Kidney (tissue), 13 donors: ENCODE measurements at regions not wholly inside any gene's neighbourhood (a gene's known extent, or its start where the extent isn't known, plus 50 kb on each side); places are given as distances from the start of the nearest gene placed in this dataset.
"Not testable (repeated sequence)": the region's sequence is repeated elsewhere in the genome, so short reads cannot be mapped to it uniquely, and the experiment has no call there.

Source experiments
- DNase-seq, 5 donors: peaks; one replicate each; pipeline ENCODE4 v3.0.0-alpha.2; 2013 to 2020
- FAIRE-seq: peaks from 2 replicates; lab custom pipeline; 2012; peaks lifted over from hg19 to GRCh38; lab: Jason Lieb, UNC
- H3K27ac ChIP-seq, 2 donors: one replicate each; pipeline ENCODE4 v1.7.0; 2013; ENCODE audit warnings: low read depth in 2 of 2, low read length in 2 of 2, inconsistent platforms in 1 of 2
- H3K27me3 ChIP-seq: one replicate; pipeline ENCODE4 v1.7.1; 2013; ENCODE audit warnings: low read length, inconsistent platforms; ENCODE audit not compliant: control insufficient read depth, insufficient read depth
- H3K36me3 ChIP-seq, 3 donors: one replicate each; pipeline versions ENCODE4 v1.7.0 to v1.7.1; 2013; ENCODE audit warnings: low read length in 3 of 3, control low read depth in 1 of 3, inconsistent platforms in 1 of 3; ENCODE audit not compliant: insufficient read depth in 3 of 3, control insufficient read depth in 2 of 3
- H3K4me1 ChIP-seq, 3 donors: one replicate each; pipeline versions ENCODE4 v1.7.0 to v1.7.1; 2013; ENCODE audit warnings: low read length in 3 of 3, inconsistent platforms in 1 of 3, low read depth in 1 of 3; ENCODE audit not compliant: control insufficient read depth in 2 of 3, insufficient read depth in 2 of 3
- H3K4me3 ChIP-seq, 3 donors: one replicate each; pipeline versions ENCODE4 v1.7.0 to v1.8.1; 2013; ENCODE audit warnings: low read length in 3 of 3, control low read depth in 1 of 3, inconsistent platforms in 1 of 3
- H3K9ac ChIP-seq, 3 donors: one replicate each; pipeline versions ENCODE4 v1.7.0 to v1.7.1; 2013; ENCODE audit warnings: low read length in 3 of 3, control low read depth in 1 of 3, inconsistent platforms in 1 of 3
- H3K9me3 ChIP-seq, 3 donors: one replicate each; pipeline versions ENCODE4 v1.7.0 to v1.7.1; 2013; ENCODE audit warnings: low read length in 3 of 3, control low read depth in 1 of 3, inconsistent platforms in 1 of 3; ENCODE audit not compliant: control insufficient read depth in 2 of 3, insufficient read depth in 1 of 3
- intact Hi-C: fragments of 100-400 bp; cut with DNase I; formaldehyde crosslinking; loops from one replicate; pipeline ENCODE4 v1.11.1; 2022
- TF ChIP-seq, protein P1 (sequence below): IDR thresholded peaks from 3 replicates; pipeline ENCODE4 v1.5.1; 2012; ENCODE audit warnings: mild to moderate bottlenecking, moderate library complexity, borderline replicate concordance; ENCODE audit not compliant: insufficient read depth; ENCODE audit errors: extremely low read depth
- donor health status: control.
- donor health status: control.
- donor health status: control.
- donor health status: control.
- donor health status: control.
- donor health status: DM: yes; HTN: yes; CAD: no.
- donor health status: Normal renal cell carcinoma (clear cell type).

DNA sequence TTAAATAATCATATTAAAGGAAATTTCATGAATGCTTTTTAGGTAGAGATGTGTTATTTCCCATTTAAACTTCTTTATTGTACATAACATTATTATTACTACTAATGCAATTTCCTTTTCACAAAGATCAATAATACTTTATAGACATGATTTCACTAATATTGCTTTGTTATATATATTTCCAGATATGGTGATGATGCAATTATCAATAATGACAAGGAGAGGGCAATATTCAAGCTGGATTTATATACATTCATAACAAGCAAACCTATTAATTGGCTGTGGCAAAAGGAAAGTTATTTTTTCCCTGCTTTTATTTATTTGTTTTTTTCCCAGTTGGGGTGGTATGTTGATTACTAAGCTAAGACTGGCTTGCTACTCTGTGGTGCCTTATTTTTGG is 113.5 kb downstream of the RAP2B start:
- H3K9ac ChIP-seq = no peak overlapping the region
- no peak for FAIRE-seq
- H3K9me3 ChIP-seq = no peaks in the 10 kb centered on the region
- no peaks in the 10 kb centered on the region for H3K36me3 ChIP-seq
- H3K27me3 ChIP-seq = no peaks in the 10 kb centered on the region
- TF ChIP-seq, protein P1, sequence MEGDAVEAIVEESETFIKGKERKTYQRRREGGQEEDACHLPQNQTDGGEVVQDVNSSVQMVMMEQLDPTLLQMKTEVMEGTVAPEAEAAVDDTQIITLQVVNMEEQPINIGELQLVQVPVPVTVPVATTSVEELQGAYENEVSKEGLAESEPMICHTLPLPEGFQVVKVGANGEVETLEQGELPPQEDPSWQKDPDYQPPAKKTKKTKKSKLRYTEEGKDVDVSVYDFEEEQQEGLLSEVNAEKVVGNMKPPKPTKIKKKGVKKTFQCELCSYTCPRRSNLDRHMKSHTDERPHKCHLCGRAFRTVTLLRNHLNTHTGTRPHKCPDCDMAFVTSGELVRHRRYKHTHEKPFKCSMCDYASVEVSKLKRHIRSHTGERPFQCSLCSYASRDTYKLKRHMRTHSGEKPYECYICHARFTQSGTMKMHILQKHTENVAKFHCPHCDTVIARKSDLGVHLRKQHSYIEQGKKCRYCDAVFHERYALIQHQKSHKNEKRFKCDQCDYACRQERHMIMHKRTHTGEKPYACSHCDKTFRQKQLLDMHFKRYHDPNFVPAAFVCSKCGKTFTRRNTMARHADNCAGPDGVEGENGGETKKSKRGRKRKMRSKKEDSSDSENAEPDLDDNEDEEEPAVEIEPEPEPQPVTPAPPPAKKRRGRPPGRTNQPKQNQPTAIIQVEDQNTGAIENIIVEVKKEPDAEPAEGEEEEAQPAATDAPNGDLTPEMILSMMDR = no peak
- DNase-seq = no peak
- H3K4me3 ChIP-seq = no peak overlapping the region
- no peak overlapping the region for H3K27ac ChIP-seq
- no peaks in the 10 kb centered on the region for H3K4me1 ChIP-seq
- intact Hi-C loops = no loop called here

DNA sequence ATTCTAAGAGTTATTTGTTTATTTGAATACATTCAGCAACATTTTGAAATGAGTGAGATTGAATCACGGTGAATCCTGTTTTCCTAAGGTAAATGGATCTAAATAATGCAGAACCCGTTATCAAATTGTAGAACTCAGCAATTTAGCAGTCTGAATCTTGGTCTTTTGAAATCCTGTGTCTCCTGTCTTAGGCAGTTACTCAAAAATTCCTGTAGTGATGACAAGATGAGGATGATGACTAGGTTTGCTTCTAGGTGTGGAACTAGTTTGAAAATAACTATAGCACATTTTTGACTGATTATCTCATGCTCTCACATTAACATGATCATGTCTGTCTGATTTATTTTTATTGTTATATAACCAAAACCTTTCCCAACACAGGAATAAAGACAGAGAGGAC is 115.0 kb downstream of the RAP2B start:
- Histone ChIP-seq H3K9me3 (no peaks in the 10 kb centered on the region), H3K4me3 (no peak overlapping the region), H3K9ac (no peak overlapping the region), H3K4me1 (no peaks in the 10 kb centered on the region), H3K27ac (no peak overlapping the region), H3K27me3 (no peaks in the 10 kb centered on the region), H3K36me3 (no peaks in the 10 kb centered on the region)
- intact Hi-C loops = no loop called here
- no peak for FAIRE-seq
- TF ChIP-seq, protein P1 = no peak
- no peak for DNase-seq

DNA sequence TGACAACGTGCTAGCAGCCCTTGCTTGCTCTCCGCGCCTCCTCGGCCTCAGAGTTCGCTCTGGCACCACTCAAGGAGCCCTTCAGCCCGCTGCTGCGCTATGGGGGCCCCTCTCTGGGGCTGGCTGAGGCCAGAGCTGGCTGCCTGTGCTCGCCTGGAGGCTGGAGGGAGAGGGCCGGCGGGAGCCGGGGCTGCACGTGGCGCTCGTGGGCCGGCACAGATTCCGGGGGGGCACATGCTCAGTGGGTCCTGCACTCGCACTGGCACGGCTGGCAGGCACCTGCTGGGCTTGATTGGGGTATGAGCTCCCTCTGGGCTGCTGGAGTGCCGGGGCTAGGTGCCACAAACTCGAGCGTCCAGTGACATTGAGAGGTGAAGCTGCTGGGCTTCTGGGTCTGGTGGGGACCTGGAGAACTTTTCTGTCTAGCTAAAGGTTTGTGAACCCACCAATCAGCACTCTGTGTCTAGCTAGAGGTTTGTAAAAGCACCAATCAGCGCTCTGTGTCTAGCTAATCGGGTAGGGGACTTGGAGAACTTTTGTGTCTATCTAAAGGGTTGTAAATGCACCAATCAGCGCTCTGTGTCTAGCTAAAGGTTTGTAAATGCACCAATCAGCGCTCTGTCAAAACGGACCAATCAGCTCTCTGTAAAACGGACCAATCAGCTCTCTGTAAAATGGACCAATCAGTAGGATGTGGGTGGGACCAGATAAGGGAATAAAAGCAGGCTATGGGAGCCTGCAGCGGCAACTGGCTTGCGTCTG is 119.4 kb downstream of the RAP2B start:
- H3K4me1 ChIP-seq, H3K27ac ChIP-seq, H3K9ac ChIP-seq, H3K27me3 ChIP-seq, H3K9me3 ChIP-seq, FAIRE-seq, H3K36me3 ChIP-seq, H3K4me3 ChIP-seq, intact Hi-C loops: not testable (repeated sequence)
- peak in 1 of 5 donors; percentile 64 for DNase-seq

DNA sequence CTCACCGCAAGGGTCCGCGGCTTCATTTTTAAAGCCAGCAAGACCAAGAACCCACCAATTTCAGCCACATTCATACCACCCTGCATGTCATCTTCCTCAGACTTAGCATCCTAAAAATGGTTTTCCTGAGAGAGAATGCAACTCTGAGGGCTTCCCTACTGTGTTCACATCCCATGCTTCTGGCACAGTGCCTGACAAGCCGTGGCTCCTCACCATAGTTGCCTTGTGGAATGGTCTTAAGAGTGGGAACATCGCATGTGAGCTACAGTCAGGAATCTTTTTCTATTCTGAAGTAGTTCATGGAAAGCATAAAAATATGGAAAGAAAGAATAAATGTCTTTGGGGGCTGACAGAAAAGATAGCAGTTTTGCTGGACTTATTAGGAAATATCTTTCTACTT is 120.3 kb downstream of the RAP2B start:
- H3K27ac ChIP-seq = no peak overlapping the region
- FAIRE-seq (no peak), DNase-seq (no peak)
- TF ChIP-seq, protein P1 = no peak
- H3K4me3 ChIP-seq = no peak overlapping the region
- no peaks in the 10 kb centered on the region for H3K36me3 ChIP-seq
- no peaks in the 10 kb centered on the region for H3K9me3 ChIP-seq
- intact Hi-C loops = no loop called here
- H3K9ac ChIP-seq = no peak overlapping the region
- H3K4me1 ChIP-seq = no peaks in the 10 kb centered on the region
- no peaks in the 10 kb centered on the region for H3K27me3 ChIP-seq
